MM.1S (cell line): ENCODE measurements at regions not wholly inside any gene's neighbourhood (a gene's known extent, or its start where the extent isn't known, plus 50 kb on each side); places are given as distances from the start of the nearest gene placed in this dataset.

Source experiments
- DNase-seq: peaks from one replicate; pipeline ENCODE4 v3.0.0-alpha.2; 2015
- H2AFZ ChIP-seq: fragments of 300-600 bp; sonication (generic); 2 replicates; pipeline ENCODE4 v1.6.0; 2016; ENCODE audit warnings: antibody characterized with exemption, low read length
- H3F3A ChIP-seq: fragments of 300-600 bp; sonication (generic); 2 replicates; pipeline ENCODE4 v1.6.1; 2016; ENCODE audit warnings: mild to moderate bottlenecking, antibody characterized with exemption, low read length, moderate library complexity, mixed read lengths; ENCODE audit not compliant: insufficient read depth
- H3K27ac ChIP-seq: fragments of 300-600 bp; sonication (generic); 2 replicates; pipeline ENCODE4 v1.5.1; 2016; ENCODE audit warnings: mild to moderate bottlenecking, low read length
- H3K27me3 ChIP-seq: fragments of 300-600 bp; sonication (generic); replicated peaks from 2 replicates; pipeline ENCODE4 v1.6.0; 2016; ENCODE audit warnings: low read length; ENCODE audit not compliant: insufficient read depth
- H3K36me3 ChIP-seq: fragments of 300-600 bp; sonication (generic); replicated peaks from 2 replicates; pipeline ENCODE4 v1.6.1; 2016; ENCODE audit warnings: mild to moderate bottlenecking, low read length, mixed read lengths; ENCODE audit not compliant: insufficient read depth
- H3K4me1 ChIP-seq: fragments of 300-600 bp; sonication (generic); 2 replicates; pipeline ENCODE4 v1.6.1; 2016; ENCODE audit warnings: low read length, mixed read lengths
- H3K4me2 ChIP-seq: fragments of 300-600 bp; sonication (generic); 2 replicates; pipeline ENCODE4 v1.6.0; 2016; ENCODE audit warnings: low read depth, low read length
- H3K4me3 ChIP-seq: fragments of 300-600 bp; sonication (generic); 2 replicates; pipeline ENCODE4 v1.5.1; 2016; ENCODE audit warnings: low read length, mixed read lengths
- H3K79me2 ChIP-seq: fragments of 300-600 bp; sonication (generic); 2 replicates; pipeline ENCODE4 v1.6.1; 2016; ENCODE audit warnings: mixed run types, low read length, mixed read lengths
- H3K9ac ChIP-seq: fragments of 300-600 bp; sonication (generic); 2 replicates; pipeline ENCODE4 v1.6.1; 2016; ENCODE audit warnings: low read length, mixed read lengths
- H3K9me2 ChIP-seq: fragments of 300-600 bp; sonication (generic); replicated peaks from 2 replicates; pipeline ENCODE4 v1.6.1; 2016; ENCODE audit warnings: mild to moderate bottlenecking, low read length, mixed read lengths; ENCODE audit not compliant: insufficient read depth
- H3K9me3 ChIP-seq: fragments of 300-600 bp; sonication (generic); replicated peaks from 2 replicates; pipeline ENCODE4 v1.6.1; 2016; ENCODE audit warnings: mild to moderate bottlenecking, low read length, mixed read lengths; ENCODE audit not compliant: insufficient read depth
- H4K20me1 ChIP-seq: fragments of 300-600 bp; sonication (generic); 2 replicates; pipeline ENCODE4 v1.6.1; 2016; ENCODE audit warnings: mild to moderate bottlenecking, low read length, moderate library complexity, mixed read lengths; ENCODE audit not compliant: insufficient read depth
- EZH2 ChIP-seq: fragments of 300-600 bp; sonication (generic); optimal IDR thresholded peaks from 2 replicates; pipeline ENCODE3; 2017; ENCODE audit warnings: low read depth, mild to moderate bottlenecking, antibody characterized with exemption, low read length, mixed read lengths
- EZH2phosphoT487 ChIP-seq: fragments of 300-600 bp; sonication (generic); IDR thresholded peaks from 2 replicates; pipeline ENCODE4 v1.6.1; 2018; ENCODE audit warnings: antibody characterized with exemption, low read length
- TF ChIP-seq, protein P1 (sequence below): fragments of 300-600 bp; sonication (generic); IDR thresholded peaks from 2 replicates; pipeline ENCODE4 v1.5.1; 2016; ENCODE audit warnings: antibody characterized with exemption, low read length, mixed read lengths

- Histone ChIP-seq H3F3A (no peaks in the 10 kb centered on the region), H3K9me3 (no peaks in the 10 kb centered on the region), H3K79me2 (no peaks in the 10 kb centered on the region), H3K4me1 (no peaks in the 10 kb centered on the region), H3K9ac (no peak overlapping the region), H4K20me1 (no peaks in the 10 kb centered on the region), H3K36me3 (no peaks in the 10 kb centered on the region), H3K27ac (no peak overlapping the region), H3K4me3 (no peak overlapping the region), H2AFZ (no peak overlapping the region), H3K4me2 (no peak overlapping the region), H3K27me3 (no peaks in the 10 kb centered on the region), H3K9me2 (no peaks in the 10 kb centered on the region)
- DNase-seq, result no peak
- TF ChIP-seq, protein P1, sequence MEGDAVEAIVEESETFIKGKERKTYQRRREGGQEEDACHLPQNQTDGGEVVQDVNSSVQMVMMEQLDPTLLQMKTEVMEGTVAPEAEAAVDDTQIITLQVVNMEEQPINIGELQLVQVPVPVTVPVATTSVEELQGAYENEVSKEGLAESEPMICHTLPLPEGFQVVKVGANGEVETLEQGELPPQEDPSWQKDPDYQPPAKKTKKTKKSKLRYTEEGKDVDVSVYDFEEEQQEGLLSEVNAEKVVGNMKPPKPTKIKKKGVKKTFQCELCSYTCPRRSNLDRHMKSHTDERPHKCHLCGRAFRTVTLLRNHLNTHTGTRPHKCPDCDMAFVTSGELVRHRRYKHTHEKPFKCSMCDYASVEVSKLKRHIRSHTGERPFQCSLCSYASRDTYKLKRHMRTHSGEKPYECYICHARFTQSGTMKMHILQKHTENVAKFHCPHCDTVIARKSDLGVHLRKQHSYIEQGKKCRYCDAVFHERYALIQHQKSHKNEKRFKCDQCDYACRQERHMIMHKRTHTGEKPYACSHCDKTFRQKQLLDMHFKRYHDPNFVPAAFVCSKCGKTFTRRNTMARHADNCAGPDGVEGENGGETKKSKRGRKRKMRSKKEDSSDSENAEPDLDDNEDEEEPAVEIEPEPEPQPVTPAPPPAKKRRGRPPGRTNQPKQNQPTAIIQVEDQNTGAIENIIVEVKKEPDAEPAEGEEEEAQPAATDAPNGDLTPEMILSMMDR, result no peak
- TF ChIP-seq EZH2 (no peak), EZH2phosphoT487 (no peak)
These were observed 567.5 kb upstream of the SORCS1 start for GRCh38 chr10:107732045-107732444.

DNA sequence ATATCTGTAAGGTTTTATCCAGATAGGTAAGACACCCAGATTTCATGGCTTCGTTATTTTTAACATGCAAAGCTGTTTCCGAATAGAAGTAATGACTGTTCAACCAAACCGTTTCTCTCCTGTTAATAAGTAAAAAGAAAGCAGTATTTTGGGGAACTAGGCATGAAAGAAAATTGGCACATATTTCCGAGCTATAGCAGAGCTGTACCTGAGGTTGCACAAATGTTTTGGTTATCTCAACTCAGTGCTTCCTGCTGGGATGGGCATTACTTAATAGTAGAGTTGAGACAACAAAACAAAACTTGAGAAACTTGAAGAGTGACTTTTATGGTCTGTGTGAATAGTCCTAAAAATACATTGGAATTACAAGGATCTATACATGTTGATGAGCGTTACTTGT lies 564.3 kb upstream of the SORCS1 start:
- Histone ChIP-seq H3K36me3 (no peaks in the 10 kb centered on the region), H3K9ac (no peak overlapping the region), H3K4me3 (no peak overlapping the region), H3K79me2 (no peaks in the 10 kb centered on the region), H3K4me1 (no peaks in the 10 kb centered on the region), H3K9me2 (no peaks in the 10 kb centered on the region), H2AFZ (no peak overlapping the region), H3K27ac (no peak overlapping the region), H3K4me2 (no peak overlapping the region), H3K27me3 (no peaks in the 10 kb centered on the region), H3F3A (no peaks in the 10 kb centered on the region), H3K9me3 (no peaks in the 10 kb centered on the region), H4K20me1 (no peaks in the 10 kb centered on the region)
- TF ChIP-seq, protein P1, result no peak
- no peak for TF ChIP-seq EZH2phosphoT487
- no peak for DNase-seq

GRCh38 chr10:107727767-107728317 lies 563.3 kb upstream of the SORCS1 start:
- no peak overlapping the region for H3K4me3 ChIP-seq
- no peak overlapping the region for H2AFZ ChIP-seq
- no peak overlapping the region for H3K27ac ChIP-seq
- H3K36me3 ChIP-seq, result no peaks in the 10 kb centered on the region
- no peaks in the 10 kb centered on the region for H3K79me2 ChIP-seq
- DNase-seq, result no peak
- H3K4me2 ChIP-seq, result no peak overlapping the region
- H3K4me1 ChIP-seq, result no peaks in the 10 kb centered on the region
- no peaks in the 10 kb centered on the region for H3K27me3 ChIP-seq
- no peaks in the 10 kb centered on the region for H3F3A ChIP-seq
- no peaks in the 10 kb centered on the region for H3K9me2 ChIP-seq
- TF ChIP-seq, protein P1, result no peak
- TF ChIP-seq EZH2phosphoT487 (no peak), EZH2 (no peak)
- no peak overlapping the region for H3K9ac ChIP-seq
- no peaks in the 10 kb centered on the region for H4K20me1 ChIP-seq
- no peaks in the 10 kb centered on the region for H3K9me3 ChIP-seq
